H9 (cell line): ENCODE measurements at regions not wholly inside any gene's neighbourhood (a gene's known extent, or its start where the extent isn't known, plus 50 kb on each side); places are given as distances from the start of the nearest gene placed in this dataset.

Experiments used
- DNase-seq: peaks from one replicate; pipeline ENCODE4 v3.0.0-alpha.2; 2017
- H2AFZ ChIP-seq: one replicate; pipeline ENCODE4 v1.6.1; 2013; ENCODE audit warnings: mild to moderate bottlenecking, low read length, control low read depth, moderate library complexity
- H2AK5ac ChIP-seq: 2 replicates; pipeline ENCODE4 v1.6.1; 2013; ENCODE audit warnings: low read length, control low read depth, mixed read lengths; ENCODE audit not compliant: insufficient read length
- H2BK120ac ChIP-seq: one replicate; pipeline ENCODE4 v1.6.1; 2013; ENCODE audit warnings: low read depth, mild to moderate bottlenecking, low read length, control low read depth, inconsistent platforms; ENCODE audit not compliant: poor library complexity, severe bottlenecking
- H2BK12ac ChIP-seq: 2 replicates; pipeline ENCODE4 v1.6.1; 2013; ENCODE audit warnings: low read length, control low read depth, mixed read lengths, low read depth; ENCODE audit not compliant: insufficient read length
- H2BK15ac ChIP-seq: 2 replicates; pipeline ENCODE4 v1.6.1; 2013; ENCODE audit warnings: low read depth, low read length, control low read depth
- H2BK20ac ChIP-seq: one replicate; pipeline ENCODE4 v1.6.1; 2013; ENCODE audit warnings: low read depth, mild to moderate bottlenecking, low read length, control low read depth, inconsistent platforms; ENCODE audit not compliant: poor library complexity, severe bottlenecking
- H2BK5ac ChIP-seq: 2 replicates; pipeline ENCODE4 v1.6.1; 2013; ENCODE audit warnings: low read length, control low read depth, mixed read lengths; ENCODE audit not compliant: insufficient read length
- H3K14ac ChIP-seq: 2 replicates; pipeline ENCODE4 v1.6.1; 2013; ENCODE audit warnings: low read length, control low read depth; ENCODE audit not compliant: insufficient read depth
- H3K18ac ChIP-seq: 2 replicates; pipeline ENCODE4 v1.6.1; 2013; ENCODE audit warnings: low read depth, mild to moderate bottlenecking, mixed read lengths, low read length, control low read depth; ENCODE audit not compliant: insufficient read length
- H3K23ac ChIP-seq: 2 replicates; pipeline ENCODE4 v1.6.1; 2013; ENCODE audit warnings: low read length, control low read depth, mixed read lengths, low read depth; ENCODE audit not compliant: insufficient read length
- H3K23me2 ChIP-seq: 2 replicates; pipeline ENCODE4 v1.6.1; 2013; ENCODE audit warnings: low read depth, mild to moderate bottlenecking, mixed read lengths, low read length, control low read depth; ENCODE audit not compliant: insufficient read length, poor library complexity, severe bottlenecking
- H3K27ac ChIP-seq: 2 replicates; pipeline ENCODE4 v1.5.1; 2013; ENCODE audit warnings: low read length, control low read depth, mixed read lengths, low read depth; ENCODE audit not compliant: insufficient read length
- H3K27me3 ChIP-seq: 2 replicates; pipeline ENCODE4 v1.6.1; 2013; ENCODE audit warnings: low read length, control low read depth, inconsistent platforms; ENCODE audit not compliant: insufficient read depth
- H3K4ac ChIP-seq: 2 replicates; pipeline ENCODE4 v1.6.1; 2013; ENCODE audit warnings: low read depth, mild to moderate bottlenecking, control low read depth, inconsistent platforms, low read length, moderate library complexity
- H3K4me1 ChIP-seq: 2 replicates; pipeline ENCODE4 v1.6.1; 2013; ENCODE audit warnings: low read length, control low read depth, inconsistent platforms; ENCODE audit not compliant: insufficient read depth
- H3K4me2 ChIP-seq: 2 replicates; pipeline ENCODE4 v1.6.1; 2013; ENCODE audit warnings: low read length, control low read depth, mixed read lengths; ENCODE audit not compliant: insufficient read length, insufficient read depth
- H3K56ac ChIP-seq: 2 replicates; pipeline ENCODE4 v1.6.1; 2013; ENCODE audit warnings: low read depth, mild to moderate bottlenecking, mixed read lengths, low read length, control low read depth; ENCODE audit not compliant: insufficient read length
- H3K79me1 ChIP-seq: 2 replicates; pipeline ENCODE4 v1.6.1; 2013; ENCODE audit warnings: low read depth, mild to moderate bottlenecking, moderate library complexity, low read length, control low read depth, inconsistent platforms; ENCODE audit not compliant: insufficient read depth, poor library complexity, severe bottlenecking
- H3K79me2 ChIP-seq: 2 replicates; pipeline ENCODE4 v1.6.1; 2013; ENCODE audit warnings: low read length, control low read depth, inconsistent platforms; ENCODE audit not compliant: insufficient read depth
- H3K9ac ChIP-seq: 2 replicates; pipeline ENCODE4 v1.6.1; 2013; ENCODE audit warnings: low read length, control low read depth, mixed read lengths; ENCODE audit not compliant: insufficient read length; ENCODE audit errors: extremely low read depth
- H3K9me3 ChIP-seq: one replicate; pipeline ENCODE4 v1.6.1; 2013; ENCODE audit warnings: low read depth, low read length, inconsistent platforms; ENCODE audit not compliant: control insufficient read depth
- H3T11ph ChIP-seq: one replicate; pipeline ENCODE4 v1.6.1; 2013; ENCODE audit warnings: mild to moderate bottlenecking, low read length, control low read depth, inconsistent platforms
- H4K20me1 ChIP-seq: one replicate; pipeline ENCODE4 v1.6.1; 2013; ENCODE audit not compliant: control insufficient read depth, insufficient read length, insufficient read depth
- H4K5ac ChIP-seq: 2 replicates; pipeline ENCODE4 v1.6.1; 2013; ENCODE audit warnings: low read depth, mild to moderate bottlenecking, mixed read lengths, low read length, control low read depth; ENCODE audit not compliant: insufficient read length
- H4K8ac ChIP-seq: replicated peaks from 2 replicates; pipeline ENCODE4 v1.6.1; 2013; ENCODE audit warnings: low read length, control low read depth, mixed read lengths, low read depth; ENCODE audit not compliant: insufficient read length
- H4K91ac ChIP-seq: 2 replicates; pipeline ENCODE4 v1.6.1; 2013; ENCODE audit warnings: low read depth, mild to moderate bottlenecking, moderate library complexity, mixed read lengths, low read length, control low read depth; ENCODE audit not compliant: insufficient read length
- H3K27ac Mint-ChIP-seq, 3 experiments: 2 replicates in 2 of 3; 3 replicates in 1 of 3; pipeline ENCODE4 v1.8.0; 2020 to 2021; ENCODE audit warnings: mixed read lengths in 3 of 3, mild to moderate bottlenecking in 1 of 3, moderate library complexity in 1 of 3
- H3K27me3 Mint-ChIP-seq: 2 replicates; pipeline ENCODE4 v1.8.0; 2021; ENCODE audit warnings: low read depth, mild to moderate bottlenecking, moderate library complexity, mixed read lengths
- H3K36me3 Mint-ChIP-seq, 3 experiments: 2 replicates in 2 of 3; 3 replicates in 1 of 3; pipeline ENCODE4 v1.8.0; 2020 to 2021; ENCODE audit warnings: low read depth in 3 of 3, mixed read lengths in 3 of 3; ENCODE audit not compliant: insufficient read depth in 1 of 3
- H3K4me1 Mint-ChIP-seq, 2 experiments: 2 replicates each; pipeline ENCODE4 v1.8.0; 2020; ENCODE audit warnings: mixed read lengths in 2 of 2
- H3K4me3 Mint-ChIP-seq, 2 experiments: 2 replicates in 1 of 2; 3 replicates in 1 of 2; pipeline ENCODE4 v1.8.0; 2020 to 2021; ENCODE audit warnings: mild to moderate bottlenecking in 2 of 2, mixed read lengths in 2 of 2, moderate library complexity in 1 of 2
- H3K9me3 Mint-ChIP-seq, 2 experiments: 2 replicates in 1 of 2; 3 replicates in 1 of 2; pipeline ENCODE4 v1.8.0; 2020; ENCODE audit warnings: mild to moderate bottlenecking in 2 of 2, mixed read lengths in 2 of 2, moderate library complexity in 1 of 2
- TF ChIP-seq, protein P1 (sequence below): fragments of 200-600 bp; sonication (generic); conservative IDR thresholded peaks from 3 replicates; pipeline ENCODE4 v1.8.0; 2021; ENCODE audit warnings: antibody characterized with exemption, mild to moderate bottlenecking

DNA sequence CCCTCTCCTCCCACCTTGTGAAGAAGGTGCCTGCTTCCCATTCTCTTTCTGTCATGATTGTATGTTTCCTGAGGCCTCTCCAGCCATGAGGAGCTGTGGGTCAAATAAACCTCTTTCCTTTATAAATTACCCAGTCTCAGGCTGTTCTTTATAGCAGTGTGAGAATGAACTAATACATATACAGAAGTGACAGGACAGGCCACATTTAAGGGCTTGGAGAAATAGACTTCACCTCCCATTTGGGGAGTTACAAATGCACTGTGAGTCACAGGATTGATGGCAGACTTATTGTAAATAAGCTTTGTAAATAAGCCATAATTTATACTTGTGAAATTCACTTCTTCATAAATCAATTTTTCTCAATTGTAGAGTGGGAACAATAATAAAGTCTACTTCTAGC, 543.3 kb downstream of the LRRIQ3 start:
- Mint-ChIP-seq H3K36me3 (no peaks in the 10 kb centered on the region), H3K27ac (peak overlapping the region in 1 of 3 experiments; percentile 83; a peak in 1 of 7 replicates), H3K27me3 (no peaks in the 10 kb centered on the region), H3K4me1 (0 out of 4 replicates have a peak, but pooled peaks cover 0 to under 1% of the 10 kb centered on the region in 2 experiments), H3K9me3 (no peaks in the 10 kb centered on the region; a peak in 1 of 5 replicates), H3K4me3 (no peak overlapping the region)
- H4K8ac ChIP-seq: no peak overlapping the region
- H2BK12ac ChIP-seq: no peak overlapping the region
- H3K9me3 ChIP-seq: no peaks in the 10 kb centered on the region
- H3K23ac ChIP-seq: no peak overlapping the region
- no peak overlapping the region for H3K56ac ChIP-seq
- H2BK20ac ChIP-seq: no peak overlapping the region
- H3K79me2 ChIP-seq: no peaks in the 10 kb centered on the region
- H4K20me1 ChIP-seq: no peaks in the 10 kb centered on the region
- no peaks in the 10 kb centered on the region for H3K23me2 ChIP-seq
- H4K91ac ChIP-seq: no peak overlapping the region
- no peaks in the 10 kb centered on the region for H3K27me3 ChIP-seq
- no peak overlapping the region for H2BK5ac ChIP-seq
- H4K5ac ChIP-seq: no peak overlapping the region
- no peak overlapping the region for H2AK5ac ChIP-seq
- no peak overlapping the region for H3K4me2 ChIP-seq
- H2BK15ac ChIP-seq: no peak overlapping the region
- no peak overlapping the region for H2AFZ ChIP-seq
- no peaks in the 10 kb centered on the region for H3K79me1 ChIP-seq
- H3K9ac ChIP-seq: no peak overlapping the region
- H3K27ac ChIP-seq: no peak overlapping the region
- H3K4ac ChIP-seq: no peak overlapping the region
- H2BK120ac ChIP-seq: no peak overlapping the region
- no peak for DNase-seq
- H3K18ac ChIP-seq: no peak overlapping the region
- H3T11ph ChIP-seq: no peak overlapping the region
- H3K14ac ChIP-seq: no peak overlapping the region
- no peaks in the 10 kb centered on the region for H3K4me1 ChIP-seq
- TF ChIP-seq, protein P1, sequence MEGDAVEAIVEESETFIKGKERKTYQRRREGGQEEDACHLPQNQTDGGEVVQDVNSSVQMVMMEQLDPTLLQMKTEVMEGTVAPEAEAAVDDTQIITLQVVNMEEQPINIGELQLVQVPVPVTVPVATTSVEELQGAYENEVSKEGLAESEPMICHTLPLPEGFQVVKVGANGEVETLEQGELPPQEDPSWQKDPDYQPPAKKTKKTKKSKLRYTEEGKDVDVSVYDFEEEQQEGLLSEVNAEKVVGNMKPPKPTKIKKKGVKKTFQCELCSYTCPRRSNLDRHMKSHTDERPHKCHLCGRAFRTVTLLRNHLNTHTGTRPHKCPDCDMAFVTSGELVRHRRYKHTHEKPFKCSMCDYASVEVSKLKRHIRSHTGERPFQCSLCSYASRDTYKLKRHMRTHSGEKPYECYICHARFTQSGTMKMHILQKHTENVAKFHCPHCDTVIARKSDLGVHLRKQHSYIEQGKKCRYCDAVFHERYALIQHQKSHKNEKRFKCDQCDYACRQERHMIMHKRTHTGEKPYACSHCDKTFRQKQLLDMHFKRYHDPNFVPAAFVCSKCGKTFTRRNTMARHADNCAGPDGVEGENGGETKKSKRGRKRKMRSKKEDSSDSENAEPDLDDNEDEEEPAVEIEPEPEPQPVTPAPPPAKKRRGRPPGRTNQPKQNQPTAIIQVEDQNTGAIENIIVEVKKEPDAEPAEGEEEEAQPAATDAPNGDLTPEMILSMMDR: no peak
